GM12864 (cell line): ENCODE measurements at regions not wholly inside any gene's neighbourhood (a gene's known extent, or its start where the extent isn't known, plus 50 kb on each side); places are given as distances from the start of the nearest gene placed in this dataset.

Source experiments
- DNase-seq: peaks from one replicate; pipeline ENCODE4 v3.0.0-alpha.2; 2011; ENCODE audit warnings: low read depth
- H3K4me3 ChIP-seq: 2 replicates; pipeline ENCODE4 v1.5.1; 2011; ENCODE audit warnings: mild to moderate bottlenecking, low read depth, low read length, control low read depth
- TF ChIP-seq, protein P1 (sequence below): IDR thresholded peaks from 2 replicates; pipeline ENCODE4 v1.5.1; 2011; ENCODE audit warnings: low read depth, mild to moderate bottlenecking, moderate library complexity, low read length, control low read depth, inconsistent platforms; ENCODE audit errors: missing control alignments

DNA sequence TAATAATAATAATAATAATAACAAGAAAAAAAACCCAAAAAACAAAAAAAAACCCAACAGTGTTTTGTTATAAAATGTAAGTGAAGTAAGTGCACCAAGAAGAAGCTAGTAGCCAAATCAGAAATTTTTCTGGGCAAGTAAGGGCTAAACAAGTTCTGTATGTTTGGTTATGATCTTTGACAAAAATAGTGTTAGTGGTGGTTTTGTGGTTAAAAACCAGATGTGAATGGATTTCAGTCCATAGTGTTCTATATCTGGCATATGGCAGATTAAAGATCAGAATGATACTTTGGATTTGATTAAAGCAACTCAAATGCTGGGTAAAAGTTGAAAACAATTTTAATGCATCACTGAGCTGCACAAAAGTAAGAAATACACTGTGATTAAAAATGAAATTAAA lies 116.5 kb upstream of the NDST4 start:
- no peak overlapping the region for H3K4me3 ChIP-seq
- TF ChIP-seq, protein P1, sequence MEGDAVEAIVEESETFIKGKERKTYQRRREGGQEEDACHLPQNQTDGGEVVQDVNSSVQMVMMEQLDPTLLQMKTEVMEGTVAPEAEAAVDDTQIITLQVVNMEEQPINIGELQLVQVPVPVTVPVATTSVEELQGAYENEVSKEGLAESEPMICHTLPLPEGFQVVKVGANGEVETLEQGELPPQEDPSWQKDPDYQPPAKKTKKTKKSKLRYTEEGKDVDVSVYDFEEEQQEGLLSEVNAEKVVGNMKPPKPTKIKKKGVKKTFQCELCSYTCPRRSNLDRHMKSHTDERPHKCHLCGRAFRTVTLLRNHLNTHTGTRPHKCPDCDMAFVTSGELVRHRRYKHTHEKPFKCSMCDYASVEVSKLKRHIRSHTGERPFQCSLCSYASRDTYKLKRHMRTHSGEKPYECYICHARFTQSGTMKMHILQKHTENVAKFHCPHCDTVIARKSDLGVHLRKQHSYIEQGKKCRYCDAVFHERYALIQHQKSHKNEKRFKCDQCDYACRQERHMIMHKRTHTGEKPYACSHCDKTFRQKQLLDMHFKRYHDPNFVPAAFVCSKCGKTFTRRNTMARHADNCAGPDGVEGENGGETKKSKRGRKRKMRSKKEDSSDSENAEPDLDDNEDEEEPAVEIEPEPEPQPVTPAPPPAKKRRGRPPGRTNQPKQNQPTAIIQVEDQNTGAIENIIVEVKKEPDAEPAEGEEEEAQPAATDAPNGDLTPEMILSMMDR, result no peak
- DNase-seq, result no peak

DNA sequence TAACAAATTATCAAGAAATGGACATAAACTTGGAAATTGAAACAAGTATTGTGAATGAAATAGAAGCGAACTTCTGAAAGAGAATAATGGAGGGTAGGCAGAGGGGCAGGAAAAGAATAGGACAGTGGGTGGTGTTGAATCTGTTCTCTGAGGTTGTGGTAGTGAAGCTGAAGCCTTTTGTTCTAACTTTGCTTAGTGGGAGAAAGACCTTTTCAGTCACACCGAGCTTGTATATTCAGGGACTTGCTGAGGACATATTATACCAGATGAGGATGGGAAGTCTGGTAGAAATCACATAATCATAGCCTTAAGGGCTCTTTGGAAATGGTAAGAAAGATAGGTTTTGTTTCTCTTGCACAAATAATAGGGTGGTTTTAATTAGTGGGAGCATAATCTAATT lies 115.4 kb upstream of the NDST4 start:
- TF ChIP-seq, protein P1, result no peak
- no peak for DNase-seq
- no peak overlapping the region for H3K4me3 ChIP-seq

DNA sequence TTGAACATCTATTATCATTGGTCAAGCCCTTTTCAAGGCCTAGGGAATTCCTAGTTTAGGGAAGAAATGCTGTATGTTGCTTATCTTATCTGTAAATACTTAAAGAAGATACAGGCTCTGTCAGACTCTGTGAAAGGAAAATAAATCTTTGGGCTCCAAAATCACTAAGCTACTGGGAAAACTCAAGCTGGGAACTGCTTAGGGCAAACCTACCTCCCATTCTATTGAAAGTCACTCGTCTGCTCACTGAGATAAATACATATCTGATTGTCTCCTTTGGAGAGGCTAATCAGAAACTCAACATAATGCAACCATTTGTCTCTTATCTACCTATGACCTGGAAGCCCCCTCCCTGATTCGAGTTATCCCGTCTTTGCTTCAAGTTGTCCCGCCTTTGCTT lies 108.6 kb upstream of the NDST4 start:
- H3K4me3 ChIP-seq, result no peak overlapping the region
- DNase-seq, result no peak
- TF ChIP-seq, protein P1, result no peak

- no peak overlapping the region for H3K4me3 ChIP-seq
- DNase-seq, result no peak
- TF ChIP-seq, protein P1, result no peak
Measured at GRCh38 chr4:115219862-115220261, 106.4 kb upstream of the NDST4 start.

GRCh38 chr4:115219315-115219860 lies 106.0 kb upstream of the NDST4 start:
- no peak for DNase-seq
- TF ChIP-seq, protein P1, result no peak
- no peak overlapping the region for H3K4me3 ChIP-seq

DNA sequence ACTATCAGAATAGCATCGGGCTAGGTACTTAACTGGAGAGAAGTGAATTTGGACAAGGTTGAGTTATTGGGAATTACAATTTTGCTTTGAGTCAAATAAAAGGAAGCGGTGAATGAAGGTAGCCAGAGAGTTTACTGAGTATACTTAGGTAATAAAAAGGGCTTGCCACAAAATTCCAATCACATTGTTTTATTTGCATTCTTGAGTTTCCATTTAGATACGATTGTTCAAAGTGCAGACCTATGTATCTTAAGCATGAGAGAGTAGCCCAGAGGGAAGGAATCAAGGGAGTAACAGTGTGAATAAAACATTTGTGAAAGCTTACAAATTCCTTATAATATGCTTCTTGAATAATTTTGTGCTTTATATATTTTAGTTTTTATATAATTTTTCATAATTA lies 102.5 kb upstream of the NDST4 start:
- TF ChIP-seq, protein P1, result no peak
- no peak overlapping the region for H3K4me3 ChIP-seq
- DNase-seq, result no peak

GRCh38 chr4:115213716-115214115 lies 100.3 kb upstream of the NDST4 start:
- TF ChIP-seq, protein P1, result no peak
- DNase-seq, result no peak
- no peak overlapping the region for H3K4me3 ChIP-seq
